HL-60 (cell line): ENCODE measurements at regions not wholly inside any gene's neighbourhood (a gene's known extent, or its start where the extent isn't known, plus 50 kb on each side); places are given as distances from the start of the nearest gene placed in this dataset.

Experiments used
- CTCF ChIP-seq: IDR thresholded peaks from one replicate; pipeline ENCODE4 v1.5.1; 2011; ENCODE audit warnings: low read length, control low read depth, inconsistent platforms; ENCODE audit not compliant: insufficient read depth
- GABPA ChIP-seq: IDR thresholded peaks from 2 replicates; pipeline ENCODE4 v1.6.1; 2012; ENCODE audit warnings: low read depth
- POLR2AphosphoS5 ChIP-seq: IDR thresholded peaks from 2 replicates; pipeline ENCODE4 v1.6.1; 2012; ENCODE audit warnings: low read depth
- REST ChIP-seq: IDR thresholded peaks from 2 replicates; pipeline ENCODE4 v1.6.1; 2012; ENCODE audit warnings: low read depth; ENCODE audit not compliant: insufficient replicate concordance

DNA sequence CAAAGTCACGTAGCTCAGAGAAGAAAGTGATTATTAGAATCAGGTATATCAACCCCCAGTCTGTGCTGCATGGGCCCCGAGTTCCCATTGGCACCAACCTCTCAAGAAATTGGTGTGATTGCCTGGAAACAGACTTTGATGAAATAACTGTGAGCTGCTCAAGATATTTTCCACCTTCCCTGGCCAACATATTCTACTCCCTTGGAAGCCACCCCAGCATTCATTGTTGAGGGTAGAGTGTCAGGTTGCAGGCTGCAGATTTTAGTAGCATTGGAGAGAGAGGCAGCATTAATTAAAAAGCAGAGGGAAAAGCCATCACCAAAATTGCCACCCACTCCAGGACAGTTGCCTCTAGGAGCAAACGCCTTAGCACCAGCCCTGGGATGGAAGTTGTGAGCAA is 154.2 kb upstream of the TNPO1 start:
- TF ChIP-seq CTCF (no peak), POLR2AphosphoS5 (no peak), REST (no peak), GABPA (no peak)
